ENCODE measurements at regions not wholly inside any gene's neighbourhood (a gene's known extent, or its start where the extent isn't known, plus 50 kb on each side); places are given as distances from the start of the nearest gene placed in this dataset.

DNA sequence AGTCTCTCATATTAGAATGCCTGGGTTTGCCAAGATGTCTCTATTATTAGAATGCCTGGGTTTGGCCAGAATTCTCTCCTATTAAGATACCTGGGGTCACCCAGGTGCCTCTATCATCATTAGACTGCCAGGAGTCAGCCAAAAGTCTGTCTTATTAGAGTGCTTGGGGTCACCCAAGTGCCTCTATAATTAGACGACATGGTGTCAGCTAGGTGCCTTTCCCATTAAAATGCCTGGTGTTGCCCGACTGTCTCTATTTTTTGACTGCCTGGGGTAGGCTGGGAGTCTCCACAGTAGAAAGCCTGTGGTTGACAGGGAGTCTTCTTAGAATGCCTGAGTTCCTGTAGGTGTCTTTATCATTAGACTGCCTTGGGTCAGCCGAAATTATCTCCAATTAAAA is 1536.6 kb downstream of the UQCRFS1 start:
- TF ChIP-seq, protein P1, sequence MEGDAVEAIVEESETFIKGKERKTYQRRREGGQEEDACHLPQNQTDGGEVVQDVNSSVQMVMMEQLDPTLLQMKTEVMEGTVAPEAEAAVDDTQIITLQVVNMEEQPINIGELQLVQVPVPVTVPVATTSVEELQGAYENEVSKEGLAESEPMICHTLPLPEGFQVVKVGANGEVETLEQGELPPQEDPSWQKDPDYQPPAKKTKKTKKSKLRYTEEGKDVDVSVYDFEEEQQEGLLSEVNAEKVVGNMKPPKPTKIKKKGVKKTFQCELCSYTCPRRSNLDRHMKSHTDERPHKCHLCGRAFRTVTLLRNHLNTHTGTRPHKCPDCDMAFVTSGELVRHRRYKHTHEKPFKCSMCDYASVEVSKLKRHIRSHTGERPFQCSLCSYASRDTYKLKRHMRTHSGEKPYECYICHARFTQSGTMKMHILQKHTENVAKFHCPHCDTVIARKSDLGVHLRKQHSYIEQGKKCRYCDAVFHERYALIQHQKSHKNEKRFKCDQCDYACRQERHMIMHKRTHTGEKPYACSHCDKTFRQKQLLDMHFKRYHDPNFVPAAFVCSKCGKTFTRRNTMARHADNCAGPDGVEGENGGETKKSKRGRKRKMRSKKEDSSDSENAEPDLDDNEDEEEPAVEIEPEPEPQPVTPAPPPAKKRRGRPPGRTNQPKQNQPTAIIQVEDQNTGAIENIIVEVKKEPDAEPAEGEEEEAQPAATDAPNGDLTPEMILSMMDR (IDR thresholded peaks at IDR 0.05 in 4 of 5, conservative IDR thresholded peaks at IDR 0.05 in 1 of 5) = no peak
- TF ChIP-seq POLR2A (IDR thresholded peaks at IDR 0.05) = no peak

Measured in gastrocnemius medialis (tissue), 4 donors.